Brain pericyte (primary cell): ENCODE measurements at regions not wholly inside any gene's neighbourhood (a gene's known extent, or its start where the extent isn't known, plus 50 kb on each side); places are given as distances from the start of the nearest gene placed in this dataset.

Experiments used
- DNase-seq: peaks from one replicate; pipeline ENCODE4 v3.0.0-alpha.2; 2012; ENCODE audit warnings: low read depth, low spot score

- DNase-seq: no peak
Observed at GRCh38 chr7:41298409-41298808, 404.5 kb downstream of the INHBA start.

DNA sequence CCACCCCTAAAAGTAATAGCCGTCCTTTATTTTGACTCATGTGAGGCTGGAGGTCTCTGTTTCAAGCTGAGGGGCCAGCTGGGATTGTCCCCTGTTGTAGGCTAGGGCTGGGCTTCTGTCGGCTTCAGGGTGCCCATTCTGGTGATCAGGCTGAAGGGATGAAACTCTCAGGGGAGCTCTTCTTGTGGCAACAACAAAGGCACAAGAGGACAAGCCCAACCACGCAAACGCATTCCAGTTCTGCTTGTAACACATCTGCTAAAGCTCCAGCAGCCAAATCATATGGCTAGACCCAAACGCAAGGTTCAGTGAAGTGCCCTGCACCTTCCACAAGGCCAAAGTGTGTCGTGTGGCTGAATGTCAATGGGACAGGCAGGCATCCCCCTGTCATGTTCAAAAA is 405.7 kb downstream of the INHBA start:
- DNase-seq: no peak

- no peak for DNase-seq
Observed at GRCh38 chr7:41295455-41295815, 407.5 kb downstream of the INHBA start.

- no peak for DNase-seq
Observed at GRCh38 chr7:41294556-41295454, 408.1 kb downstream of the INHBA start.

DNA sequence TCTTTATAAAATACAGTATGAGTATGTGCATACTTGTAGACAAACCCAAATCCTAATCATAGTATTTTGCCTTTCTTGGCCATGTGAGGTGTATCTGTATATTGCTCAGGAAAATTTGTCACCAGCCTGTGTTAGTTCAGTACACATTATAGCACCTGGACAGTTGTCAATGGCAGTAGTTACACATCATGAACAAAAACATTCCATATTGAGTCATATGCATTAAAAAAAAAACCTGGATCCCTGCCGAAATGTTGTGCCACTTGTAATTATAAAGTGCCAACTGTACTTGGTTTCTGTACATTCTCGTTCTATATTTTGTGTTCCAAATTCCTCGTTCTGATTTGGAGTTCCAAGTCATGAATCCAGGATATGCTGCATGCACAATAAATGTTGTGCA is 410.4 kb downstream of the INHBA start:
- DNase-seq: no peak

DNA sequence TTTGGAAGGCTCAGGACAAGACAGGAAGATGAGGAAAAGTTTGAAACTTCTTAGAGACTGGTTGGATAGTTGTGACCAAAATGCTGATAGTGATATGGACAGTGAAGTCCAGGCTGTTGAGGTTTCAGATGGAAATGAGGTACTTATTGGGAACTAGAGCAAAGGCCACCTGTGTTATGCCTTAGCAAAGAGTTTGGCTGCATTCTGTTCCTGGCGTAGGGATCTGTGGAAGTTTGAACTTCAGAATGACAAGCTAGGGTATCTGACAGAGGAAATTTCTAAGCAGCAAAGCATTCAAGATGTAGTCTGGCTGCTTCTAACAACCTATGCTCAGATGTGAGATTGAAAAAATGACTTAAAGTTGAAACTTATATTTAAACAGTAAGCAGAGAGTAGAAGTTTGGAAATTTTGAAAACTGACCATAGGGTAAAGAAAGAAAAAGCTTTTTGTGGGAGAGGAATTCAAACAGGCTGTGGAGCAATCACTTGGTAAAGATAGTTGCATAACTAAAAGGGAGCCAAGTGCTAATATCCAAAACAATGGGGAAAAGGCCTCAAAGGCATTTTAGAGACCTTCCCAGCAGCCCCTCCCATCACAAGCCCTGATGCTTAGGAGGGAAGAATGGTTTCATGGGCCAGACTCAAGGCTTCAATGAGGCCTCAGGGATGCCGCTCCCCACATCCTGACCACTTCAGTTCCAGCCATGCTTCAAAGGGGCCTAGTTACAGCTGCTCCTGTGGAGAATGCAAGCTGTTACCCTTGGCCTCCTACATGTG is 415.1 kb downstream of the INHBA start:
- DNase-seq: no peak

GRCh38 chr7:41280491-41280890 is 422.4 kb downstream of the INHBA start:
- no peak for DNase-seq

DNA sequence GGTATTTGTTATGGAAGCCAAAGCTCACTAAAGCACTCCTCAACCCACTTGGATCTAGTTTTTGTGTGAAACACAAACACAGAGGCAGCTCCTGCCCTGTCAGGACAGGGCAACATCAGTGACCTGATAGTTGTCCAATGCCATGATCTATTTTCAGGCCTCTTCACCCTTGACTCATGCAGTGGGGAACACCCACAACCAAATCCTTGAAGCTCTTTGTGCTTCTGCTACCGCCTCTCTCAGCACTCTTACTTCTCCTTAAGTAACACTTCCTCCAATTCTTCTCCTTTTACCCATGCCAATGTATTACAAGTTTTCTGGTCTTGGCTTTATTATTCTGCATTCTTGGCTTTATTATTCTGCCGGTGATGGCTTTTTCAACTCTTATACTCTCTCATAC is 425.3 kb downstream of the INHBA start:
- DNase-seq: no peak

DNA sequence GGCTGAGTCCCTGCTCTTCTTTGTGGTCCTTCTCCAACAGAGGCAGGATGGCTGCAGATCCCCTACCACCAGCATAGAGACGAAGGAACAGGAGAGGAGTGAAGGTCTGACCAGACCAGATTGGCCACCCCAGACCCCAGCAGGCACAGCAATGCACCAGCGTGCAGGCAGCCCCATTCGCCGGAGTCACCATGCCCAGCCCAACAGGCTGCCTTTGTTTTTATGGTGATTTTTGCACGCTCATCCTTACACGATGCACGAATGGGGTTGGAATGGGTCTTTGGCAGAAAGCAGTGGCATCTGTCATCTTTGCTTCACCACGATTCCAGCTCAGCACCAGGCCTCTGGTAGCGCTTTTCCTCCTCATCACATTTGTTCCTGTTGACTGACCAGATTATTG is 427.6 kb downstream of the INHBA start:
- no peak for DNase-seq

GRCh38 chr7:41274179-41274578 is 428.7 kb downstream of the INHBA start:
- DNase-seq: no peak

DNA sequence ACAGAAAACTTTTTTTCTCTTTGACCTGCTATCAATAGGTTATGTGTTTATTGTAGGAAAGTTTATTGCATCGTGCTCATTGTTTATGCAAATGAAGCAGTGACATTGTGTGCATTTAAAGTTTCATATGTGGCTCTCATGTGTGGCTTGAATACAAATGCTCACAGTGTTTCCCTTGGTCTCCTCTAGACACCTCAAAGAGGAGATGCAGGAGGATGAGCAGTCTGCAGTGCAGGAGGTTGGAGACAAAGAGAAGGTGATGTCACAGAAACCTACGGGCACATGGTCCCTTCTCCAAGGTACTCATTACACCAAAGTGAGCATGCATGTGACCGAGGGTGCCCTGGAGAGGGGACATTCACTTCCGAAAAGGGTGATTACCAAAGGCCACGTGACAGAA is 430.2 kb downstream of the INHBA start:
- DNase-seq: no peak

- DNase-seq: no peak
Observed at GRCh38 chr7:41268878-41269277, 434.0 kb downstream of the INHBA start.

DNA sequence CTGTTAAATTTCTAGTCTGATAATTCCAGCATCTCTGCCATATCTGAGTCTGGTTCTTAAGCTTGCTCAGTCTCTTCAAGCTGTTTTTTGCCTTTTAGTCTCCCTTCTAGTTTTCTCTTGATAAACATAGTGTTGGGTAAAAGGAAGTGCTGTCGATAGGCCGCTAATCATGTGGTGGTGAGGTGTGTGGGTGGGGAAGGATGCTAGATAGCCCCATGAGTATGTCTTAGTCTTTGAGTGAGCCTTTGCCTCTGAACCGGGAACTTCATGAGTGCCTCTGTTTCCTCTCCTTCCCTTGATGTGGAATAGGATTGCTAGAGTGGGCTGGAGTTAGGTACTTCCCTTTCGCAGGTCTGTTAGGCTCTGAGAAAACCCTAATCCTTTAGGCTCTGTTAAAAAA is 441.8 kb downstream of the INHBA start:
- DNase-seq: no peak

GRCh38 chr7:41257660-41258059 is 445.2 kb downstream of the INHBA start:
- no peak for DNase-seq

DNA sequence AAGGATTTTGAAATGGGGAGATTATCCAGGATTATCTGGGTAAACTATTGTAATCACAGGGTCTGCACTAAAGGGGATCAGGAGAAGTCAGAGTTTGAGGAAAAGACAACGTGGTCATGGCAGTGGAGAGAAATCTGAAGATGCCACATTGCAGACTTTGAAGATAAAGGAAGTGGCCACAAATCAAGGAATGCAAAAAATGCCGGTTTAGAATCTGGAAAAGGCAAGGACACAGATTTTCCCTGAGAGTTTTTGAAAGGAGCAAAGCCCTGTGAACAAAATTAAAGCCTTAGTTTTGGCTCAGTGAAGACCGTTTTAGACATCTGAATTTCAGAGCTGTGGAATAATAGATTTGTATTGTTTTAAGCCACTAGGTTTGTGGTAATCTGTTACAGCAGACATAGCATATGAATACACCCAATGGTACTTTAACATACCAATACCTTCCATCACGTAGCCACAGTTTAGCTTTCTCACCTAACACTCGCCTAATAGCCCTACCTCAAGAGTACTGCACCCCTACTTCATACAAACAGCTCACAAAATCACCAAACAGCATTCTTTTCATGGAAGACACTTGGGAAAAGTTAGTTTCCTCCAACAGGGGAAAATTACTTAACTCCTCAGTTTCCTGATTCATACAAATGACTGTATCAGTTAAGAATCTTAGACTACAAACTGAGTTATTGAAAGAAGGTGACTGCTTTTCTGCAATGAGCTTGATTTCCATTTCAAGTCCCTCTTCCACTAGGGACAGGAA is 446.5 kb downstream of the INHBA start:
- DNase-seq: no peak

GRCh38 chr7:41255716-41256115 is 447.2 kb downstream of the INHBA start:
- no peak for DNase-seq

- no peak for DNase-seq
Observed at GRCh38 chr7:41255113-41255512, 447.8 kb downstream of the INHBA start.

- no peak for DNase-seq
Observed at GRCh38 chr7:41252957-41253356, 449.9 kb downstream of the INHBA start.

DNA sequence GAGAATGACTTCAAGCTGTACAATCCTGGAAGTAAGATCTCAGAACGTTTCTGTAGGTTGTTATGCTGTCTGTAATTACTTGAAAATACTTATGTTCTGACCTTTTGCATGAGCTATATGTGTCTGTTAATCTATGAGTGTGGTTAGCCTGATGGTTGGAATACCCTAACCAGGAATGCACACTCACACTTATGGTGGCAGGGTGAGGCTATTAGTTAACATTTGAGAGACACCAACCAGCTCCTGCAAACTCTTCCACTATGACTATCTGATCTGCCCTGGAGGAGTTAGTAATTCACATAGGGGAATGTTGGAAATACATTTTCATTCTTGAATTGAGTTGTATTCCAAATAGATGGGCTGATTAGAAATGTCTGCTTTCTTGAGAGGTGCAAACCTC is 450.3 kb downstream of the INHBA start:
- DNase-seq: no peak

DNA sequence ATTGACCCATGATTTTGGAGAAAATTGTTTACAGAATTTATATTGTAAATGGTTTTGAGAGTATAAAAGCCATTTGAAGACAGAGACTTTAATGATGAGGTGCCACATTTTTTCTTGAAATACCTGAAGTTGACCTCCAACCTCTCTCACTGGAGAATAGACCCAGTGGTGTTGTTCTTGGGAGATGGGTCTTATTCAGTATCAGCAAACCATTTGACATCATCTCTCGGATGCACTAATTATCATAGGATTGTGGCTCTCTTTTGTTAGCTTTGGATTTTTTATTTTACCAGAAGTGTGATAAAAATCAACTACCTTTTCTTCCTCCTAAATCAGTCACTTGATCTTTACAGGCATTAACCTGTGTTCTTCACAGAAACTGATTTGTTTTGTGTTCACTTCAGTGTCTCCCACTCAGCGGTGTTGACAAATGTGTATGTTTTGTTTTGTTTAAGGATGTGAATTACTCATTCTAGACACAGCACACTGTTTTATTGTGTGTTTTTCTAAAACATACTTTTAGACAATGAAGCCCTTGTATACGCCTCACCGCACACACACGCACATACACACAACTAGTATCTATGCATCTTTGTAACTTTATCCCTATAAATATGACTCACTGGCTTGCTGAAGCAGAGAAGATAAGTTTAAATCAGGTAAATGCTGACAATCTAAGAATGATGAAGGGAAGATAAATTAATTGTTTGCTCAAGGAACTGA is 455.6 kb downstream of the INHBA start:
- no peak for DNase-seq

DNA sequence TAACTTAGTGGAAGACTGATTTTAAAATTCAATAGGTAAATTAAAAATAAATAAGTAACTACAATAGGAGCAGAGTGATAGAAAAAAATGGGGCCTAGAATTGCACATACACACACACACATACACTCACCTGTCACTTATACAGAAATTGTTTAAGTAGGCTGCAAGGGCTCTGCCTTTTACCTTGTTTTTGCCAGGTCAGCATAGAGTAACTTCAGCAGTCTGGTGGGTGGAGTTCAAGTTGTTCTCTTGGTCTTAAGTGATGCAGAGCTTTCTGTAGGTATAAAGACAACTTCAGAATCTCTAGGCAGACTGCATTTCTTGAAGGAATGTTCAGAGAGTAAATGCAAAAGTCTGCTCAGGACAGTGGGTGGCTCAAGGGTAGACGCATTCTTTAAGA is 457.0 kb downstream of the INHBA start:
- no peak for DNase-seq

GRCh38 chr7:41244246-41244645 is 458.6 kb downstream of the INHBA start:
- DNase-seq: no peak
